ENCODE measurements at regions not wholly inside any gene's neighbourhood (a gene's known extent, or its start where the extent isn't known, plus 50 kb on each side); places are given as distances from the start of the nearest gene placed in this dataset.
"Not testable (repeated sequence)": the region's sequence is repeated elsewhere in the genome, so short reads cannot be mapped to it uniquely, and the experiment has no call there.

DNA sequence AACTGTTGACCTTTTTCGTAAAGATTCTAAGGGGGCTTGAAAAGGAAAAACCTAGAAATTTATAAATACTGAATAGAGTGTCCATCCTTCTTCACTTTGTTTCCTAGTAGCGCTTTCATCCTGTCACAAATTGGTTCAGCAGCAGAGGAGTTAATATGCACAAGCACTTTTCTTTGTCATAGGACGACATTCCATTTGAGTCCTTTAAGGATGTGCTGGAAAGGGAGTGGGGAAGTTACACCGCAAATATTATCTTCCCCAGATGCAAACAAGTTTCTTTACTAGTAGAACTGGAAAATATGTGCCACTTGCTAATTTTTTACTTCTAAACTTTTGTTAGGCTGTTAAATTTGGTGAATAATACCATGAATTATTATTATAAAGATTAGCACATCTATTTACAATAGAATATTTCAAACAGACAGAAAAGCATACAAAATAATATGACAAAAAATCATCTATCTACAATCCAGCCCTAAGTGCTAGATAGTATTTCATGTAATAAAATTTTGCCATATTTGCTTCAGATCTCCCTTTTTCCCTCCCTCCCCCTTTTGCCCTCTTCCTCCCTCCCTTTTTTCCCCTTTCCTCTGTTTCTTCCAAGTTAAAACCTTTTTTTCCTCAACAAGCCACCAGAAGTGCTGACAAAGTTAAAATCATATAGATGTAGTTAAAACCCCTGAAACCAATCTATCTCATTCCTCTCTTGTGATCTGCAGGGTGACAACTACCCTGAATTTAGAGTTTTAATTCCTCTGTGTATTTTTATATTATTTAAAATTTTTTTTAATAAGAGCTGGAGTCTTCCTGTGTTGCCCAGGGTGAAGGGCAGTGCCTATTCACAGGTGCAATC, 50.5 kb upstream of the MAP4K3 start:
- no peak for DNase-seq

DNA sequence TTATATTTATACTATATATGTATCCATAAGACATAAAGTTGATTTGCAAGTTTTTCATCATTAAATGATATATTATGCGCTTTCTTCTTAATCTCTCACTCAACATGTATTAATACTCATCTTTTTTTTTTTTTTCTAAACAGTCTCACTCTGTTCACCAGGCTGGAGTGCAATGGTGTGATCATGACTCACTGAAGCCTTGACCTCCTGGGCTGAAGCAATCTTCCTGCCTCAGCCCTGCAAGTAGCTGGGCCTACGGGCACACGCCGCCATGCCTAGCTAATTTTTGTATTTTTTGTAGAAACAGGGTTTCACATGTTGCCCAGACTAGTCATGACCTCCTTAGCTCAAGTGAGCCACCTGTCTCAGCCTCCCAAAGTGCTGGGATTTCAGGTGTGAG, 51.4 kb upstream of the MAP4K3 start:
- no peak for DNase-seq

GRCh38 chr2:39490586-39490985, 53.5 kb upstream of the MAP4K3 start:
- DNase-seq, result no peak

DNA sequence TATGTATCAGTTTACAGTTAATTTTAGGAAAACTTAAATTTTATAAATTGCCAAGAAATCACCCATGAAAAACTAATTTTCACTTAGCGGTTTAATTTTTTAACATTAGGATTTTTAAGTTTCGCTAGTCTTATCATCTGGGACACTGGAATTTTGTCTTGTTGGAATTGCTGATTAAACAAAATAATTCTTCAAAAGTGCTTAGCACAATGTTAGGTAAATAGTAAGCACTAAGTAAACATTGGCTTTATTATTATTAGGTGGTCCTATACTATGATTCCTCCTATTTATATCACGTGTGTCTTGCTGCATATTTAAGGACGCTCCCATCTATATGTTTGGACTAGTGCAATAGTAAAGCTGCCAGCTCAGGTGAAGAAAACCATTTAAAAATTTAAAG, 54.6 kb upstream of the MAP4K3 start:
- DNase-seq, result no peak

GRCh38 chr2:39492095-39492590, 55.1 kb upstream of the MAP4K3 start:
- no peak for DNase-seq

DNA sequence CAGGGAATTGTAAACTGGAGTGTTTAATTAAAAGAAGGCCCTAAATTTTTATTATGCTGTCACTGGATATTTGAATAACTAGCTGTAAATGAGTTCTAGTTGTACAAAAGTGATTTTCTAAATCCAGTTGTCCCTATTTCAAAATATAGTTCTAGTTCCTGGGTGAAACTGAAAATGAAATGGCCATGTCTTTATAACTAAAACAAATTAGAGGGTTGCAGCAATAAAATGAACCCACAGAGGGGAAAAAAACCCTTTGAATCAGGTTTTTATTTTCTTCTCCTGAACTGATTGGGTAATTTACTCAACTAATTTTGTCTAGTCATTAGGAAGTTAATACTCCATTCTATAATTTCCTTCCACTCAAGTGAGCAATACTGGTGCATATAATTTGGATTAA, 55.6 kb upstream of the MAP4K3 start:
- no peak for DNase-seq

DNA sequence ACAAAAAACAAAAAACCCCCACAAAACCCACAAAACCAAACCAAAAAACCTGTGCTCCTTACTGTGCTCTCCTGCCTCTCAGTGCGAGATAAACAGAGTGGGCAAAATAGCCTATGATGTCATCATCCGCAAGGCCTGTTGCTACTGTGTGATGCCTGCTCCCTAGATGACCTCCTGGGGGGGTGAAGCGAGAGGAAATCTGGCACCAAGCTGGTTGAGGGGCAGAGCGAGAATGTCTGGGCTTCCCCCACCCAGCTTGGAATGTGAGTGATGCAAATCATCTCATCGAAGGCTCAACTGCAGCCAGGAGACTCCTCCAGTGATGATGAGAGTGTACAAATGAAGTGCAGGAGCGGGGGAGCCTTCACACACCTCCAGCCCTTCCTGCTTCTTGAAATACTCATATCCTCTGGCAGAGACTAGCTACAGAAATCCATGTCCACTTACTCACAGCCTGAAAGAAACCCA, 57.7 kb upstream of the MAP4K3 start:
- peak; percentile 54 for DNase-seq

- no peak for DNase-seq
Measured at GRCh38 chr2:39497082-39497801, 60.2 kb upstream of the MAP4K3 start.

- DNase-seq, result not testable (repeated sequence)
Measured at GRCh38 chr2:39498176-39498575, 61.1 kb upstream of the MAP4K3 start.

DNA sequence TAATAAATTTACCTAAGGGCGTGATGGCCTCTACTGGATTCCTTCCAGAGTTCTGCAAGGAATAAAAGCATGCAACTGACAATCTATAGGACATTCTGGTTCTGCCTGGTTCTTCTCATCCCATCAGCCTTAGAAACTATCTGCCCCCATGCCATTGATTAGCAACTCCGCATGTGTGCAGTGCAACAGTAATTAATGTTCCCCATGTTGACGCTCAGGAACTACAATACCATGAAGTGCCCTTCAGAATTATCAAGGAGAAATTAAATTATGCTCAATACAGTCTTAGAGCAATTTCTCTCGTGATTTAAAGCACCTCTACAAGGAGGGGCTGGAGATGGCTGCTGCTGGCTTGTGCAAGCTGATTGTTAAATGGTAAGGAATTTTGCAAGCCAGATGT, 61.7 kb upstream of the MAP4K3 start:
- no peak for DNase-seq

DNA sequence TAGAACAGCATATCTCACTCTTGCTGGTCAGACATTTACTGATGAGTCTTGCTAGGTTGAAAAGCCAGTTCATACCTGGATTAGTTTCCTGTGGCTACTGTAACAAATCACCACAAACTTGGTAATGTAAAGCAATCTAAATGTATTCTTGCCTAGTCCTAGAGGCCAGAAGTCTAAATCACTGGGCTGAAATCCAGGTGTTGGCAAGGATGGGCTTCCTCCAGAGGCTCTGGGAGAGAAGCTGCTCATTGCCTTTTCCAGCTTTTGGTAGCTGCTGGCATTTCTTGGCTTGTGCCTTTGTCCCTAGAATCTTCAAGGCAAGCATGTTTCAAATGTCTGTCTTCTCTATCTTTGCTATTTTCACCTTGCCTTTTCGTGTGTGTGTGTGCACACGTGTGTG, 62.3 kb upstream of the MAP4K3 start:
- no peak for DNase-seq

GRCh38 chr2:39501412-39501811, 64.3 kb upstream of the MAP4K3 start:
- no peak for DNase-seq

DNA sequence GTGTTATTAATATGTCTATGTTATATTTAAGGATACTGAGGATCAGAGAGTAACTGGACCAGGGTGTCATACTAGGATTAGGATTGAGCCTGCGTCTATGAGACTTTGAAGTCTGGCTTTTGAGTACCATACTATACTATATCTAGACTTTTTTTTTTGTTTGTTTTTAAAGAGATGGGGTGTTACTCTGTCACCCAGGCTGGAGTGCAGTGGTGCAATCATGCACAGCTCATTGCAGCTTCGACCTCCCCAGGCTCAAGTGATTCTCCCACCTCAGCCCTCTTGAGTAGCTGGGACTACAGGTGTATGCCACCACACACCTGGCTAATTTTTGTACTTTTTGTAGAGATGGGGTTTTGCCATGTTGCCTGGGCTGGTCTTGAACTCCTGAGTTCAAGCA, 66.2 kb upstream of the MAP4K3 start:
- DNase-seq, result no peak

DNA sequence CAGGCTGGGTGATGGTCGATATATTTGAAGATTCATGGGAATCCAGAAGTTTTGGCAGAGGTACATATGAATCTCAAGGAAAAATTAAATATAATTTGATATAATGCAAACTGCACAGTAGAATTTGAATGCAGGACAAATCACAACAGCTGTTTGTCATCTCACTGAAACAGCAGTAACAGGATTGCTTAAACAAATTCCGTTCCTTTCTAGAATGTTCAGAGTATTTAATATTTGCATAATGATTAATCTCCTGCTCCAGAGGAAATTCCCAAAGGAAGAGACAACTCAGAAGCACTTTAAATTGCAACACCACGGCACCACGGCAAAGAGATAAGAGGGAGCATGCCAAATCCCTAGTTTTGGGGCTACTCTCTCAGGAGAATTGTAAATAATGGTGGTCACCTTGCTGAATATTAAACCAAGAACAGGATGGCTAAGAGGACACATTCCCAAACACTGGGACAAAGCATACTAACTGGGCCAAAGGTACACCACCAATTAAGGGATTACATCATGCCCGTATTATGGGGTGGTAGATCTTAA, 67.8 kb upstream of the MAP4K3 start:
- no peak for DNase-seq

- DNase-seq, result no peak
Measured at GRCh38 chr2:39506215-39506614, 69.1 kb upstream of the MAP4K3 start.

DNA sequence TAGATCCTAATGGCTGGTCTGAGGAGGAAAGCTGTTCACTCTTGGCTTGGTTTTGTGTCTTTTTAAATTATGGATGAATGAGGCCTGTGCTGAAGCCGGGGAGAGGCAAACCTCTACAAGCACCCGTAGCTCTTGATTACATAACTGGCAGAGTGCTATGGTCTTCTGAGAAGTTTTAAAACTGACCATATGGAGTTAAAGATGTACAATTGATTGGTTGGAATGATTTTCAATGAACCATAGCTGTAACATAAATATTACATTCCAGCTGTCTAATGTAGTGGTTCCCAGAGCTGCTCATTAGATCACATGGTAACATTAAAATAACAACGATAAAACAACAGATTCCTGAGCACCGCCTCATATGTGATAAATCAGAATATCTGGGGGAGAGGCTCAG, 71.1 kb upstream of the MAP4K3 start:
- peak; percentile 62 for DNase-seq

DNA sequence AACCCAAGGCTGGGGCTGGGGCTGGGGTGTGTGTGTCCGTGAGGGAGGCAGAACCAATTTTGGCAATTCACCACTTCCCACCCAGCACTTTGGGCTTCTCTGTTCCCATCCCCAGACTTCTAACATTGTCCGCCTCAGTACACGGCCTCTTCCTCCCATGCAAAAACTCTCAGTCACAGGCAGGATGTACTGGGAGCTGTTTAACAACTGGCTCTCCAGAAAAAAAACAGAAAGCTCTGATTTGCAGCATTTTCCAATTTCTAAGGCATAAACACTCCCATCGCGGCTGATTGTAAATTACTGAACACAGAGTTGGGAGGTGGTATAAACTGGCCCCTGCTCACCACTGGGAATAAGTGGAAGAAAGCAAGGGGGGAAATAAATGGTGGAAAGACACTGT, 73.1 kb upstream of the MAP4K3 start:
- no peak for DNase-seq

- no peak for DNase-seq
Measured at GRCh38 chr2:39511219-39511604, 74.1 kb upstream of the MAP4K3 start.

GRCh38 chr2:39511605-39512433, 74.7 kb upstream of the MAP4K3 start:
- no peak for DNase-seq

DNA sequence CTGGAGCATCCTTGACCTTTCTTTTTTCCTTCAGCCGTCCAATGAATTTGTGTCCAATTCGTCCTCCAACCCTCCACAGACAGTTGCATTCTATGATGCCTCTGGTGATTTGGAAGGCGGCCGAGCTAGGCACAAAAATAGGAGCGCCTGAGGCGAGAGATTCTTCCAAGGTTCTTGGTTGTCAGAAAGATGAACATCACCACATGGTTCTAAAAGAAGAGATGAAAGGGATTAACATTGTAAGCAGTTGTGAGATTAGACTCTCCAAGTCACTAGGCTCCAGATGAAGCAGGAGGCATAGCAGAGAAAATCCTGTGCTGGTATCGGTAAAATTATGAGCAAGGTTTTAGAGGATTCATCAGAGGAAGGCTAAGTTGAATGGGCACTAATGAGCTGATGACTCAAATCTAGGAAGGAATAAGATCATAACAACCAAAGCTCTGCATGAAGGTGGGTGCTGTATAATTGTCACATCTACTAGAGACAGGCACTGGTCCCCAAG, 75.4 kb upstream of the MAP4K3 start:
- DNase-seq, result no peak

DNA sequence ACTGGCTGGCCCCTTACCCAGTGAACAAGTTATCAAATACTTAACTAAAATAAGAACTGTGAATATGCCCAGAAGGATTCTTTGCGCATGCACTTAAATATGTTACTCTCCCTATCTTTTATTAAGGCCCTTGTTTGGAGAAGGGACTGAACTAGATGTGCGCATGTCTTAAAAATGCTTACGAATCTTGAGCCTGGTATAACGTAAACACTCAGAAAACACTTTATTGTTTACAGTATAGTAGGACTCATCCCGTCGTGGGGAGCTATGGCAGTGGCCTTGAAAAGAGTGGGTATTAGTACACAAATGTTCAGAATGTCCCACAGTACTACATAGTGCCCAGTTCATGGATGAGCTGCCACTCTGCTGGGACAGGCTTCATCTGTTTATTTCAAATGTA, 75.9 kb upstream of the MAP4K3 start:
- DNase-seq, result no peak

GRCh38 chr2:39513641-39514094, 76.6 kb upstream of the MAP4K3 start:
- DNase-seq, result peak; percentile 70

All from tongue (tissue), 1 donor.